Islet of Langerhans (tissue), 1 donor: ENCODE measurements at regions not wholly inside any gene's neighbourhood (a gene's known extent, or its start where the extent isn't known, plus 50 kb on each side); places are given as distances from the start of the nearest gene placed in this dataset.
A peak's percentile ranks its signal among the peaks of the same experiment; 100 is the strongest.
"Not testable (repeated sequence)": the region's sequence is repeated elsewhere in the genome, so short reads cannot be mapped to it uniquely, and the experiment has no call there.

Experiments used
- FAIRE-seq: peaks from one replicate; lab custom pipeline; 2011; peaks lifted over from hg19 to GRCh38; lab: Jason Lieb, UNC

GRCh38 chr6:48733581-48733980, 622.6 kb upstream of the PTCHD4 start:
- no peak for FAIRE-seq

GRCh38 chr6:48714699-48715098, 603.7 kb upstream of the PTCHD4 start:
- FAIRE-seq: no peak

GRCh38 chr6:48714250-48714649, 603.3 kb upstream of the PTCHD4 start:
- FAIRE-seq: no peak

- no peak for FAIRE-seq
Measured at GRCh38 chr6:48713612-48714011, 602.6 kb upstream of the PTCHD4 start.

DNA sequence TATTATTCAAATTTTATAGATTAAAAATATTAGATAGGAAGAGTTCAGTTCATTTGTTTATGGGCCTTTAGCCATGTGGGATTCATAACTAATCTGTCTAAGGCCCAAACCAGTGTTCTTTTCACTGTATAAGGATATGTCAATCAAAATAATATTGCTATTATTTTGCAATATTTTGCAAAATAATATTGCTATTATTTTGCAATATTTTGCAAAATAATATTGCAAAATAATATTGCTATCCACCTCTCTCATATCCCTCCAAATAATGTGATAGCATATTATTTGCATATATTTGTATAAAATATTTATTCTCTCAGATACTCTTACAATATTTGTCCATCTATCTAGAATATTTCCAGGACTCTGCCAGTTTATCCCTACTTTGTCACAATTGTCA, 595.3 kb upstream of the PTCHD4 start:
- no peak for FAIRE-seq

GRCh38 chr6:48701572-48701971, 590.6 kb upstream of the PTCHD4 start:
- FAIRE-seq: no peak

GRCh38 chr6:48695872-48696271, 584.9 kb upstream of the PTCHD4 start:
- no peak for FAIRE-seq

GRCh38 chr6:48691420-48691819, 580.4 kb upstream of the PTCHD4 start:
- no peak for FAIRE-seq

- no peak for FAIRE-seq
Measured at GRCh38 chr6:48689498-48689897, 578.5 kb upstream of the PTCHD4 start.

DNA sequence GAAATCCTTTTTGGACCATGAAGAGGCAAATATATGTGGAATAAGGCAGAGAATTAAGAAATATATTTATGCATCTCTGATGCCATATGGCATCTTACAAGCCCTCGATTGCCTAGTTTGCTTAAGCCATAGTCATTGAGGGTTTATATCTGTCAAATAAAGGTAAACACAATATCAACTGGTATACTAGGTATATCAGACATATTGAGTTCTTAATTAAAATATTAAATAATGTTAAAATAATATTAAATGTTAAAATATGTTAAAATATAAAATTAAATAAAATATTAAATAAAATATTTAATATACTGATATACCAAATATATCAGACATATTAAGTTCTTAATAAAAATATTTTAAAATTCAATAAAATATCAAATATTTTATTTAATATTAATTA, 567.4 kb upstream of the PTCHD4 start:
- peak; percentile 65 for FAIRE-seq

DNA sequence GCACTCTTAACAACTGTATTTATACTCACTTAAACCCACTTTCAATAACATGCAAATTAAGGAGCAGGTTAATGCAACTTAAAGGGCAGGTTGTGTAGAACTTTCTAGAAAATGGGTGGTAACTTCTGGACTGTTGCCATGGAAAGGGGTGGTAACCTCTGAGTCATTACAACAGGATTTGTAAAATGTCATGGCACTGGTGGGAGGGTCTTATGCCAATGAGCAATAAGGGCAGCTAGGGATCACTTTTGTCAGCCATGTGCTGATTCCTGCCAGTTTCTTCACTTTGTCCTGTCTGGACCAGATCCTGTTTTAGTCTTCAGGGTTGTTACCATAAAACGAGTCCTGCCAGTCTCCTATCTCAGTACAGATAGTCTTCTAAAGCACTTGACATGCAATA, 560.5 kb upstream of the PTCHD4 start:
- no peak for FAIRE-seq

DNA sequence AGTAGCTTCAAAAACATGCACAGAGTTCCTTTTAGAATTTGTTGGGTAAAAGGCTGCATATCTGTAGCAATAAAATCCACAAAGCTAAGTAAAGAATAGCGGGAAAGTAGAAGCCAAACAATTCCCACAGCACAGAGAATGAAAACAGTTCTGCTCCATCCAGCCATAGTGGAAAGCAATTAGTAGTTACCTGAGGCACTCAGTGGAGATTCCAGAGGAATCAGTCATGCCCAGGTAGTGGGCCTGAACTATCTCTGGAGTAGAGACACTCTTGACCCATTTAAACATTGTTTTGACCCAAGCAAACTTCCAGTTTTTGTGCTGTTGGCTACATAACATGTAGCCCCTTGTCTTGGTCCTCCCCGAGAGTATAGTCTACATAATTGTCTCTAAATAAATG, 559.5 kb upstream of the PTCHD4 start:
- FAIRE-seq: no peak

GRCh38 chr6:48667797-48668196, 556.8 kb upstream of the PTCHD4 start:
- FAIRE-seq: peak; percentile 90

- FAIRE-seq: peak; percentile 91
Measured at GRCh38 chr6:48664826-48665225, 553.8 kb upstream of the PTCHD4 start.

DNA sequence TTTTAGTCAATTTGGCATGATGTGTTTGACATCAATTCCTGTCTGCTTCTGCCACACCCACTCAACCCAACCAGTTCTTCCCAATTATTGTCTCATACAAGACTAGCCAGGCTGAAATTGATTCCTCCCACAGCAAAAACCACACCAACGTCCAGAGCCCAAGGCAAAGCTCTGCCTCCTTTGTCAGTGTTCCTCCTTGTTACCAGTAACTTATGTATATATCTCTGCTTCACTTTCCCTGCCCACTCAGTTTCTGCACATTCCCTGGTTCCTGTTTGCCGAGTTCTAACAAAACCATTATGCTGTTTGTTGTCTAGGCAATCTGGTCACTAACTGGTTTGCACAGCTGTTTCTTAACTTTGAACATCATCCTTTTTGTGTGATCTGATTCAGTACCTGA, 547.9 kb upstream of the PTCHD4 start:
- no peak for FAIRE-seq

GRCh38 chr6:48641544-48641943, 530.5 kb upstream of the PTCHD4 start:
- no peak for FAIRE-seq

DNA sequence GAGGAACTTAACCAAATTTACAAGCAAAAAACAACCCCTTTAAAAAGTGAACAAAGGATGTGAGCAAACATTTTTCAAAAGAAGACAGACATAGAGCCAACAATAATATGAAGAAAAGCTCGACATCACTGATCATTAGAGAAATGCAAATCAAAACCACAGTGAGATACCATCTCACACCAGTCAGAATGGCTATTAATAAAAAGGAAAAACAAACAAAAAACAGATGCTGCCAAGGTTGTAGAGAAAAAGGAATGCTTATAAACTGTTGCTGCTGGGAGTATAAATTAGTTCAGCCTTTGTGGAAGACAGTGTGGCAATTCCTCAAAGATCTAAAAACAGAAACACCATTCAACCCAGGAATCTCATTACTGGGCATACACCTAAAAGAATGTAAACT, 527.8 kb upstream of the PTCHD4 start:
- not testable (repeated sequence) for FAIRE-seq

DNA sequence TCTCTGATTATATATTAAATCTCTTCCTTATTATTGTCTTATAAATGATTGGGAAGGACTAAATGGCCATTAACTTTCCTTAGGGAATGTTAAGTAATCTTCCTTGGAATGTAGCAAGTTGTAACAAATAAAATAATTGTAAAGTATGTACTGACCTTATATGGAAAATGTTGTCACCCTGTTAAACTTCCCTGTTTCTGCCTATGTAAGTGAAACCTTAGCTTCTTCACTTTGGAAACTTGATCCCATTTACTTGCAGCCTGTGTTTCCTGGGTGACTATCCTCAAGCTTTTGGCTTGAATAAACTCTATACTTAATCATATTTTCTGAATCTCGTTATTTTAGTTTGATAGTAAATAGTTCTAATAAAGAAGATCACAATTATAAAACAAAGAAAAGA, 519.5 kb upstream of the PTCHD4 start:
- FAIRE-seq: no peak

- no peak for FAIRE-seq
Measured at GRCh38 chr6:48628316-48628715, 517.3 kb upstream of the PTCHD4 start.

DNA sequence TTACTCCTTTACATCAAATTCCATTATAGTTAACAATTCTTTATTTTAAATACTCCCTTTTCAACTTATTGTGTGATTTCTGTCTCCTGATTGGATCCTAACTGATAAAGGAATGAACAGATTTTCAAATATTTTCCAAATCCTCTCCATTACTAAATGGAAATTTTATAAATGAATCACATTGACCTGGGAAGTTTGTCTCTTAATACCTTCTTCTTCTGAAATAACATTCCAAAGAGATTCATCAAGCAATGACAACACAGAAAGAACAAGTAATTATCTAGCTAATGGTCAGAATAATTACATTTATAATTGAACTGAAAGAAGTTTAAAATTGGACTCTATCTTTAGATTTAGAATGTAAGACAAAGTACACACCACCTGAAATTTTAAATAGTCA, 515.4 kb upstream of the PTCHD4 start:
- FAIRE-seq: no peak

DNA sequence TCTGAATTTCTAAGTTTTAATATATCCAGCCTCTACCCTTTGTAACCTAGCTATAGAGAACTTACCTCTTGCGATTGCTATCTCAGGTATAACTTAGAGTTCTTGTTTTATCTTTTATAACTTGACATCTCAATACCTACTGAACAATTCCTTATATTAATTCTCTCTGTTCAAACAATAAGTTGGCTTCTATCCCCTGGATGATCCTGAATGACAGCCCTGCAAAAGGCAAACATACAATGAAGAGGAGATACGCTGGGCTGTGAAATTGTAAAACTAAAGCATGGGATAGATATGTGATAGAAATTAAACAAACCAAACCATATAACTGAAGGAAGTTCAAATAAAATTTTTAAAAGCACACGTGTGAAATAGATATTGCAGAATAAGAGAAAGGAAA, 513.6 kb upstream of the PTCHD4 start:
- FAIRE-seq: no peak

GRCh38 chr6:48619771-48620170, 508.8 kb upstream of the PTCHD4 start:
- FAIRE-seq: peak; percentile 58

- no peak for FAIRE-seq
Measured at GRCh38 chr6:48615041-48615440, 504.0 kb upstream of the PTCHD4 start.

DNA sequence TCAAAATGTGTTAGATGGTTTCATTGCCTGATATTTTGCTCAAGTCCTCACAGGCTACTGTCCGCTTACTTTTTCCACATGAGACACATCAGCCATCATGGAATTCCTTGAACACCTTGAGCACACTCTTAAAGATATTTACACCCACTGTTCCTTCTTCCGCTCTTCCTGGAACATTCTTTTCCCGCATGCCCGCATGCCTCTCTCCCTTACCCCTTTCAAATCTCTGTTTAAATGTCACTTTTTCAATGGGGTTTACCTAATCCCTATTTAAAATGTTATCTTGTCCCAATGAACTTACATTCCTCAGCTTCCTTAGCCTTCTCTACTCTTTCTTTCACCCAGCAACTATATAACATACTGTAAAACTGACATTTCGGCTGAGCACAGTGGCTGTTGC, 503.3 kb upstream of the PTCHD4 start:
- no peak for FAIRE-seq

GRCh38 chr6:48613231-48613949, 502.4 kb upstream of the PTCHD4 start:
- no peak for FAIRE-seq
